Tibial artery (tissue), 4 donors: ENCODE measurements at regions not wholly inside any gene's neighbourhood (a gene's known extent, or its start where the extent isn't known, plus 50 kb on each side); places are given as distances from the start of the nearest gene placed in this dataset.

Experiments used
- DNase-seq, 2 donors: peaks; one replicate each; pipeline ENCODE4 v3.0.0-alpha.2; 2019
- H3K27ac ChIP-seq, 2 donors: fragments of 200-600 bp; sonication (generic) in 1 of 2; 1 replicate in 1 of 2; 2 replicates in 1 of 2; pipeline ENCODE4 v1.5.1; 2018 to 2019; ENCODE audit warnings: mild to moderate bottlenecking in 1 of 2
- H3K27me3 ChIP-seq, 2 donors: fragments of 200-600 bp; sonication (generic) in 1 of 2; one replicate each; pipeline versions ENCODE4 v1.5.1 to v1.6.0; 2016 to 2019
- H3K36me3 ChIP-seq, 3 donors: fragments of 200-600 bp; sonication (generic) in 2 of 3; one replicate each; pipeline ENCODE4 v1.5.1; 2016 to 2019; ENCODE audit warnings: mild to moderate bottlenecking in 2 of 3
- H3K4me1 ChIP-seq, 4 donors: fragments of 200-600 bp; sonication (generic) in 2 of 4; 1 replicate in 3 of 4; 2 replicates in 1 of 4; pipeline ENCODE4 v1.5.1; 2016 to 2019
- H3K4me3 ChIP-seq, 2 donors: fragments of 200-600 bp; sonication (generic) in 1 of 2; 1 replicate in 1 of 2; 2 replicates in 1 of 2; pipeline ENCODE4 v1.5.1; 2018 to 2019; ENCODE audit warnings: mild to moderate bottlenecking in 2 of 2
- H3K9me3 ChIP-seq, 3 donors: fragments of 200-600 bp; sonication (generic) in 1 of 3; one replicate each; pipeline ENCODE4 v1.5.1; 2016 to 2019
- intact Hi-C: fragments of 100-400 bp; cut with DNase I; formaldehyde crosslinking; loops from one replicate; pipeline ENCODE4 v1.15.0; 2023; ENCODE audit warnings: low total_unique reads
- TF ChIP-seq, protein P1 (sequence below), 2 experiments: fragments of 200-600 bp in 1 of 2; fragments of 450-650 bp in 1 of 2; IDR thresholded peaks; one replicate each; pipeline ENCODE4 v1.5.1; 2017 to 2019; ENCODE audit warnings: antibody characterized with exemption in 2 of 2, mild to moderate bottlenecking in 1 of 2, moderate library complexity in 1 of 2

DNA sequence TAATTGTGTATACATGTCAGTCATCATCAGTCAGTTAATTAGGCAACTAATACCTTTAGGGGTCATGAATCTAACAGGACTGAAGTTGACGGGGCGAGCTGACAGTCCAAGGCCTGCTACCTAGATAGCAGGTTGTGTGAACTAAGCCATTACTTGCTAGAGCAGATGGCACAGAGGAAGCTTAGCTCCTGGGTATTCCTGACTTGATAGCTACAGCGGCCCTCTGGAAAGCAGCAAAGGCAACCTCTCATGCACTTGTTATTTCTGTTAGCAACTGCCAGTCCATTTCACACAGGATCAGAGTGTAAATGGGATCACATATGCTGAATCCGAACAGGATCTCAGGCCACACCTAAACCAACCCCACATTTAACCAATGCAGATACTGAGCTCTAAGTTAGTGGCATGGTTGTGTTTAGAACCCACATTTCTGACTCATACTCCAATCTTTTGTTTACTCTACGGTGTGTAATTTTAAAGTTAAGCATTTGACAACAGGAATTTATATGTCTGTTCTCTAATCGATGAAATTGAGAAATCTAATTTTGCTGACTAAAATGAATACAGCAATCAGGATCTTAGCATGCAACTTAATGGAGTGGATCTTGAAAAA, 521.3 kb upstream of the ZNF608 start:
- intact Hi-C loops, result no loop called here
- H3K4me3 ChIP-seq, result no peak overlapping the region
- TF ChIP-seq, protein P1, sequence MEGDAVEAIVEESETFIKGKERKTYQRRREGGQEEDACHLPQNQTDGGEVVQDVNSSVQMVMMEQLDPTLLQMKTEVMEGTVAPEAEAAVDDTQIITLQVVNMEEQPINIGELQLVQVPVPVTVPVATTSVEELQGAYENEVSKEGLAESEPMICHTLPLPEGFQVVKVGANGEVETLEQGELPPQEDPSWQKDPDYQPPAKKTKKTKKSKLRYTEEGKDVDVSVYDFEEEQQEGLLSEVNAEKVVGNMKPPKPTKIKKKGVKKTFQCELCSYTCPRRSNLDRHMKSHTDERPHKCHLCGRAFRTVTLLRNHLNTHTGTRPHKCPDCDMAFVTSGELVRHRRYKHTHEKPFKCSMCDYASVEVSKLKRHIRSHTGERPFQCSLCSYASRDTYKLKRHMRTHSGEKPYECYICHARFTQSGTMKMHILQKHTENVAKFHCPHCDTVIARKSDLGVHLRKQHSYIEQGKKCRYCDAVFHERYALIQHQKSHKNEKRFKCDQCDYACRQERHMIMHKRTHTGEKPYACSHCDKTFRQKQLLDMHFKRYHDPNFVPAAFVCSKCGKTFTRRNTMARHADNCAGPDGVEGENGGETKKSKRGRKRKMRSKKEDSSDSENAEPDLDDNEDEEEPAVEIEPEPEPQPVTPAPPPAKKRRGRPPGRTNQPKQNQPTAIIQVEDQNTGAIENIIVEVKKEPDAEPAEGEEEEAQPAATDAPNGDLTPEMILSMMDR (IDR thresholded peaks at IDR 0.05), result no peak

DNA sequence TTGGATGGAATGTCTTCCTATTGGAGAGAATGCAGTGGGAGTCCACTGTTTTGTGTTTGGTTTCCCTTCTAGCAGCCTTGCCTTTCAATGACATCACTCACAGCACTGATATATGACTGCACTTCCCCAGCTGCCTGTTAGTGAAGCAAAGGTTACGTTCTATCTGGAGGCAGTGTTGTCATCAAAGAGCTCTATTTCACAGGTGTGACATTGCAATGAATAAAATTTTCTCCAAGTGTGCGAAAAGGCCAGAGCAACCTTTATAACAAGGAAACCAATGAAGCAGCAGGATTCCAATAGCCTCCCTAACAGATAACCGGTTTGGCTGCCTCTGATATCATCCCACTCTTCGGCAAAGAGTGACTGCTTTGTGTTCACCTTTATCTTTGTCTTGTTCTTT, 523.5 kb upstream of the ZNF608 start:
- no peaks in the 10 kb centered on the region for H3K36me3 ChIP-seq
- no peaks in the 10 kb centered on the region for H3K27me3 ChIP-seq
- H3K27ac ChIP-seq, result no peak overlapping the region
- intact Hi-C loops, result no loop called here
- no peak for DNase-seq
- H3K4me3 ChIP-seq, result no peak overlapping the region
- no peaks in the 10 kb centered on the region for H3K4me1 ChIP-seq
- TF ChIP-seq, protein P1 (IDR thresholded peaks at IDR 0.05), result no peak
- H3K9me3 ChIP-seq, result no peaks in the 10 kb centered on the region

More for the DNA sequence above, 521.3 kb upstream of the ZNF608 start:
- no peaks in the 10 kb centered on the region for H3K4me1 ChIP-seq
- no peaks in the 10 kb centered on the region for H3K9me3 ChIP-seq
- H3K27ac ChIP-seq, result no peak overlapping the region
- no peaks in the 10 kb centered on the region for H3K27me3 ChIP-seq
- H3K36me3 ChIP-seq, result no peaks in the 10 kb centered on the region
- DNase-seq, result no peak

DNA sequence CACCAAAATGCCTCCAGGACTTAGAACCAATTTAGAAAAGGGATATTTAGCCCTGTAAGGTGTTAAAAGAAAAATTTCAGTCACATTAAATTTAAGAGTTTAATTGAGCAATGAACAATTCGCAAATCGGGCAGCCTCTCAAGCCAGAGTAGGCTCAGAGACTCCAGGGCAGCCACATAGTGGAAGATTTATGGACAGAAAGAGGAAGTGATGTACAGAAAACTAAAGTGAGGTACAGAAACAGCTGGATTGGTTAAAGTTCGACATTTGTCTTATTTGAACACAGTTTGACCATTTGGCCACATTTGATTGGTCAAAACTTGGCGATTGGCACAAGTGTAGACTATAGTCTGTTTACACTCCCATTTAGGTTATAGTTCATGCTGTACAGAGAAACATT, 525.9 kb upstream of the ZNF608 start:
- Histone ChIP-seq H3K4me1 (no peaks in the 10 kb centered on the region), H3K4me3 (no peak overlapping the region), H3K27ac (no peak overlapping the region), H3K36me3 (no peaks in the 10 kb centered on the region), H3K9me3 (no peaks in the 10 kb centered on the region), H3K27me3 (no peaks in the 10 kb centered on the region)
- TF ChIP-seq, protein P1 (IDR thresholded peaks at IDR 0.05), result no peak
- intact Hi-C loops, result no loop called here
- DNase-seq, result no peak

DNA sequence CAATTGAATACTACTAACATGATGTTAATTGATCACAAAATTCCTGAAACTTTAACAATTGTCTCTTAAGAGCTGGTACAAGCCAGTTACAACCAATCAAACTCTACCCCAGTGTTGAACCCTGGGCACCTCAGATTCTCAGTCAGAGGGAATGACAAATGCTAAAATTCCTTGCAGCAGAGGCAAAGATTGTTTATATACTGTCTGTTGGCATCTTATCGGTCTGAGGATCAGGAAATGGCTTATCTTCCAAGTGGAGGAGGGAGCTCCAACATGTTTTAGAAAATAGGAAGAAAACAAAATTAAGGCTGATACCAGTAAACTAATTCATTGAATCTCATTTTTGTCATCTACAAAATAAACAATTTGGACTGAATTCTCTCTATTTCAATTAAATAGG, 527.8 kb upstream of the ZNF608 start:
- TF ChIP-seq, protein P1 (IDR thresholded peaks at IDR 0.05), result no peak
- Histone ChIP-seq H3K4me3 (no peak overlapping the region), H3K9me3 (no peaks in the 10 kb centered on the region), H3K27ac (no peak overlapping the region), H3K4me1 (no peaks in the 10 kb centered on the region), H3K27me3 (no peaks in the 10 kb centered on the region), H3K36me3 (no peaks in the 10 kb centered on the region)
- intact Hi-C loops, result no loop called here
- DNase-seq, result no peak

DNA sequence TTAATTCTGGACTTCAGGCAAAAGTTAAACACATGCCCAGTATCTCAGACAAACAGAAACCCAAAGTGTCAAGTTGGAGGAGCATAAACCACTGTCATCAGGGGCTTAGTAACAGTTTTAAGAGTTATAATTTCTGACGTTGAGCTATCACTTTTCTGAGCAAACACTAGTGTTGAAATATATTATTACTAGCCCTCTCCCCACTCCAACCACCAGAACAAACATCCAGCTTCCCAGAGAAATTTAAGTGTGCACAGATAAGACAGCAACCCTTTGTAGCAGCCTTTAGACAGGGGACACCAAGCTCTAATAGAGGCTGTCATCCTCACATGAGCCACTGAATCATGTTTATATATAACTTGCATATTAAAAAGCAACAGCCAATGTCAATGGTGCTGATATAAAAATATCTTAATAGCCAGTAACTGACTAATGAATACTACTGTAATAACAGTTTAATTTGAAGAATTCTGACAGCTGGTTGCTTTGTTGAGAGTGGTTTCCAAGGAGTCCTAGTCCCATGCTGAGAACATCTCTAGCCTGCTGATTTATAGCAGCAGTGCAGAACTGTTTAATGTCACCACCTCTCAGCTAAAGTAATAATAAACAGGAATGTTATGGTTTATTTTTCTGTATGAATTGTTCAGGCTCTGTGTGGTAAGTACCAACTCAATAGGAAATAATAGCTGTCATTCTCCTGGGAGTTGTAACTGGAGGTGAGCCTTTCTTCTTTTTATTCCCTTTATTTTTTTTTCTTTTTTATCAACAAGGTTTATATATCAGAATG, 528.7 kb upstream of the ZNF608 start:
- Histone ChIP-seq H3K4me1 (no peaks in the 10 kb centered on the region), H3K9me3 (no peaks in the 10 kb centered on the region), H3K4me3 (no peak overlapping the region), H3K36me3 (no peaks in the 10 kb centered on the region), H3K27me3 (no peaks in the 10 kb centered on the region), H3K27ac (no peak overlapping the region)
- intact Hi-C loops, result no loop called here
- TF ChIP-seq, protein P1 (IDR thresholded peaks at IDR 0.05), result no peak
- no peak for DNase-seq
